ENCODE measurements at regions not wholly inside any gene's neighbourhood (a gene's known extent, or its start where the extent isn't known, plus 50 kb on each side); places are given as distances from the start of the nearest gene placed in this dataset.
"Not testable (repeated sequence)": the region's sequence is repeated elsewhere in the genome, so short reads cannot be mapped to it uniquely, and the experiment has no call there.

DNA sequence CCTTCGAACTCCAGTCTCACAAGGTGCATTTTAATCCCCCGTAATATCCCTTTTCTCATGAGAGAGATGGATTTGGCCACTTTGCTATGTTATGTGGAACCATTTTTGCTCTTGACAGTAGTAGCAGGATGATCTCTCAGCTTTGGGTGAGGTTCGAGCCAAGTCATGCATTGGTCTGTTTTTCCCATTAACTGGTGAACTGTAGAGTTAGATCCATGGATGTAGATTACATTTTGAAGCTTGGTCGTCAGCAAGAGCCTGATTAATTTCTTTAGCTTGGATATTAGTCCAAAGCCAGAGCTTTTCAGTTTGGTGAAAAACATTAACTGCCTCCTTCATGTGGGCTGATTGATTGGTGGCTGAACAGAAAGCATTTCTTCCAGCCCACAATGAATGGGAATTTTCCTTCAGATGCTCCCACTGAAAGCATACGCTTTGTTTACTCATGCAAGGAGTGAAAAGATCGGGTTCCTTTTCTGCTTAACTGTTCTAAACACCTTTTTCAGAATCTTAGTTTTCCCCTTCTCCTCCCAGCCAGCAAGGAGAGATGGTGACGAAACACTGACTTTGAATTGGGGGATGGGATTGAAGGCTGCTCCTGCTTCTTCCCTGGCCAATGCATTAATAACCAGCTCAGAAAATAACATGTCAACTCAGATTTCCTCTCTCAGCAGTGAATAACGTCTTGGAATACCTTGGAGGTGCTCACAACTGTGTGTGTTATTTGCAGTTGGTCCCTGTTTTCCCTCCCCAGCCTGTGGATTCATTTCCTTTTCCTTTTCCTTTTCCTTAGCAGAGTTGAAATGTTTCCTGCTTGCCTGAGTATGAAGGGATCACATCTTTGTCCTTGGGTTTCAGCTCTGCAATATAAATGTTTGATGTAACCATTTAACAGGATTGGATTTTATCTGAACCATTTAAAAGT is 351.8 kb upstream of the FZD8 start:
- no peak for DNase-seq (ENCODE audit: low spot score)

GRCh38 chr10:35992107-35992506 is 350.0 kb upstream of the FZD8 start:
- no peak for DNase-seq (ENCODE audit: low spot score)

- no peak for DNase-seq (ENCODE audit: low spot score)
These were observed 344.8 kb upstream of the FZD8 start for GRCh38 chr10:35986756-35987502.

DNA sequence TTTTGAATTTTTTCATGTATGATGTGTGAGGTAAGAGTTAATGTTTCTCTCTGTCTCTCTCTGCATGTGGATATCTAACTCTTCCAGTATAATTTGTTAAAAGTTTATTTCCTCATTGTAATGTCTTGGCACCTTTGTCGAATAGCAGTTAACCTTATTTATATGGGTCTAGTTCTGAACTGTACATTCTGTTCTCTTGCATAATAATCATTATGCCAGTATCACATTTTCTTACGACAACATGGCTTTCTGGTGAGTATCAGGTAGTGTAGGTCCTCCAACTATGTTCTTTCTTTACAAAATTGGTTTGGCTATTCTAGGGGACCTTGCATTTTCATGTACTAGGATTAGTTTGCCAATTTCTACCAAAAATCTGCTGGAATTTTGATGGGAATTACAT is 337.0 kb upstream of the FZD8 start:
- DNase-seq (ENCODE audit: low spot score), result no peak

- not testable (repeated sequence) for DNase-seq (ENCODE audit: low spot score)
These were observed 332.0 kb upstream of the FZD8 start for GRCh38 chr10:35973912-35974591.

GRCh38 chr10:35972275-35972674 is 330.2 kb upstream of the FZD8 start:
- no peak for DNase-seq (ENCODE audit: low spot score)

GRCh38 chr10:35971397-35971796 is 329.3 kb upstream of the FZD8 start:
- DNase-seq (ENCODE audit: low spot score), result no peak

- DNase-seq (ENCODE audit: low spot score), result no peak
These were observed 321.6 kb upstream of the FZD8 start for GRCh38 chr10:35963685-35964084.

DNA sequence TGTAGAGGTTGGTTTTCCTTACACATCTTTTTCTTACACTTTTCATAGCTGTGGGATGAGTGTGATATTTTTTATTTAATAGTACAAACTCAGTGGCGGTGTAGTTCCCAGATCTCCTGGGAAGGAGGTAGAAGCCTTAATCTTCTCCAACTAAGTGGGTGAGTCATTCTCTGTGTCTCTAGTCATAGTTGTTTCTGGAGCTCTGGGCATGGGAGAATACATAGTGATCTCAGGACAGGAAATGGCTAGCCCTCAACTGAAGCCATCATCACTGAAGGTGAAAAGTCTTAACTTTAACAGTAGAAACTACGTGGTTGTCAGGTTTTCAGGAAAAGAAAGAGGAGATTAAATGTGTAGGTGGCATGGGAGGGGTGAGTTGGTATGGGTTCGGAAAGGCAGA is 319.4 kb upstream of the FZD8 start:
- DNase-seq (ENCODE audit: low spot score), result peak; percentile 5

DNA sequence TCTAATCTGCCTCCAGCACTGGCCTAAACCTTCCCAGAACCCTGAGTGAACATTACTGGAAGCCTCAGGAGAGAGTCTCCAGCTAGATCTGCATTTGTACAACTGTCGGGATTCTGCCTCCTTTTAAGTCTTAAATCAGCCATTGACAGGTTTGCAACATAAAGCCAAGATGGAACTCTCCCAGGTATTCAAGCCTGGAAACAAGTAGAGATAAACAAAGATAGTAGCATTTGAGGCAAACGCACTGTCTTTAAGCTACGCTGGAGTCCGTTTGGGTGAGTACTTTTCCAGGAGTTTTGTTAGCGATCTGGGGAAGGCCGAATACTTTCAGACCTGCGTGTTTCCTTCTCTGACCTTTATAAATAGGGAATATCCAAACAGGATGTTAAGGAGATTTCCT is 317.2 kb upstream of the FZD8 start:
- DNase-seq (ENCODE audit: low spot score), result no peak

GRCh38 chr10:35958609-35959008 is 316.5 kb upstream of the FZD8 start:
- not testable (repeated sequence) for DNase-seq (ENCODE audit: low spot score)

DNA sequence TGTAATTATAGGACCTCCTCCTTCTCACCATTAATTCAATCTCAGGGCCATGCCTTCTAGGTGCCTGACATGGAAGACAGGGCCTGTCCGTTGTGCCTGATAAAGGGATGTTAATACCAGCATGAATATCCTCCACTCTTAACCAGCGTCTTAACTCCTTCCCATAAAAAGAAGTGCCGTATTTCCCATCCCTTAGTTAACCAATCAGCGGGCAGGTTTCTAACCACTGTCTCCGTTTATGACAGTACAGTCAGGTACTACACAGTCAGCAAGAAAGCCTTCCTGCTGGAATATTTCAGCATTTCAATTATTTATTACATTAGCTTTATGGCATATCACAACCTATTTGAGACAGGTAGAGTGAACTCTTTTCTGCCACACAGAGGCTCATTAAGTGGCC is 308.6 kb upstream of the FZD8 start:
- DNase-seq (ENCODE audit: low spot score), result no peak

DNA sequence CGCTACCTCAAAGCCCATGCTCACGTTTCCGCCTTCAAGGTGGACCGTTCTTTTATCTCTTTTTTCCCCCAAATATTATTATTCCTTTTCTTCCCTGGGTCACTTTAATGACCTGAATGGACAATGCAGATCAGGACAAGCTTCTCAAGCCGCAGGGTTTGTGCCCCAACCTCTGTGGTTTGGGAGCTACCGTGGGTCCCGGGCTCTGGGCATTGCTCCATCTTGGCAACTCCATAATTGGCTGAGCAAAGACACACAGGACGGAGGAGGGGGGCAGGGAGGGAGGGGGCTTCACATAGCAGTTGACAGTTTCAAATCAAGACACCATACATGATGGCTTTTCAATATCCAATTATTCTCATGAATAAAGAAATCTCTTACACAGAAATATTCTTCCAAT is 308.1 kb upstream of the FZD8 start:
- no peak for DNase-seq (ENCODE audit: low spot score)

DNA sequence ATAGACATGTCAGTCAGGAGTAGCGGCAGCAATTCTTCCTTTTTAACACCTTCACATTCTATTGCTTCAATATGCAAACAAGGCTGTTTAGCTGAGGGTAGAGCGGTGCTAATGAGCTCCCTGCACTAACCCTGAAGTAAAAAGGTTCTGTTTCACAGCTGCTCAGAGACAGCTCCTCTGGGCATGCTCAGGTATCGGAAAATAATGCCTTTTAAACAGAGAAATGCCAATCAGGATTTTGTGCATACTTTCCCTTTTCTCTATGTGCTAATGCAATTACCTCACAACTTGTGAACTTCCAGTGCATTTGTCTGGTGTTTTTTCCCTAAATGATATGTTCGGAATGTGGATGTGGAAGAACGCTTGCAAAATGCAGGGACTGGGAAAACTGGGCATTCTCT is 307.7 kb upstream of the FZD8 start:
- DNase-seq (ENCODE audit: low spot score), result no peak

- no peak for DNase-seq (ENCODE audit: low spot score)
These were observed 304.5 kb upstream of the FZD8 start for GRCh38 chr10:35946556-35946955.

DNA sequence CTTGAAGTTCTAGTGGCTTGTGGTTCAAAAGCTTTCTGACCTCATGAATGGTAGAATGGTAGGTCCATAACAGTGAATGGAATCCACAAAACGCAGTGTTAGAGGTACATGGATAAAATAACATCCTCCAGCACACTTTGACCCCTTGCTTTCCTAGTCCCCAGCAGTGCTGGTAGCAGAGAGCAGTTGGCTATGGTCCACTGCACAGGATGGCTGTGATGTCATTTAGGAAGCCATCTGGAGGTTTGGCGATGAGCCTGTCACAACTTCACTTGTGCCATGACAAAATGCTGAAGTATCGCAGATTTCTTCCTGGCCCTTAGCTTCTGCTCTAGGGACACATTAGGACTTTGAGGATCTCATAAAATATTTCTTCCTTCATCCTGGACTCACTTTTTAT is 300.0 kb upstream of the FZD8 start:
- no peak for DNase-seq (ENCODE audit: low spot score)

- DNase-seq (ENCODE audit: low spot score), result no peak
These were observed 298.3 kb upstream of the FZD8 start for GRCh38 chr10:35940141-35941041.

GRCh38 chr10:35938160-35938559 is 296.1 kb upstream of the FZD8 start:
- DNase-seq (ENCODE audit: low spot score), result no peak

GRCh38 chr10:35937546-35937945 is 295.4 kb upstream of the FZD8 start:
- no peak for DNase-seq (ENCODE audit: low spot score)

DNA sequence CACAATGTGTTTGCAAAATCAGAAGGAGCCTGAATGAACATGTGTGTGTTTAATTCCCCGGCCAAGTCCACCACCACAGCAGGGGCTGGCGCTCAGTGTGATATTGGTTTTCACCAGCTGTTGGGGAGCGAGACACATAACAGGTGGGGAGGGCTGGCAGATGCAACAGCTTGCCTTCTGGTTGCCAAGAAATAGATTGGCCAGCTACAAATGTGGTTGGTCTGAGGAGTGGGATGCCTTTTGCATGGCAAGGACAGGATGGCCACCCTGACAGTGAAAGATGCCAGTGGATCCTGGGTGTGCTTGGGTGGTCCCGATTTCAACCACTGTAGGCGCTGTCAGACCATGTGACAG is 292.5 kb upstream of the FZD8 start:
- no peak for DNase-seq (ENCODE audit: low spot score)

- no peak for DNase-seq (ENCODE audit: low spot score)
These were observed 292.0 kb upstream of the FZD8 start for GRCh38 chr10:35933940-35934641.
